ENCODE measurements at regions not wholly inside any gene's neighbourhood (a gene's known extent, or its start where the extent isn't known, plus 50 kb on each side); places are given as distances from the start of the nearest gene placed in this dataset.

DNA sequence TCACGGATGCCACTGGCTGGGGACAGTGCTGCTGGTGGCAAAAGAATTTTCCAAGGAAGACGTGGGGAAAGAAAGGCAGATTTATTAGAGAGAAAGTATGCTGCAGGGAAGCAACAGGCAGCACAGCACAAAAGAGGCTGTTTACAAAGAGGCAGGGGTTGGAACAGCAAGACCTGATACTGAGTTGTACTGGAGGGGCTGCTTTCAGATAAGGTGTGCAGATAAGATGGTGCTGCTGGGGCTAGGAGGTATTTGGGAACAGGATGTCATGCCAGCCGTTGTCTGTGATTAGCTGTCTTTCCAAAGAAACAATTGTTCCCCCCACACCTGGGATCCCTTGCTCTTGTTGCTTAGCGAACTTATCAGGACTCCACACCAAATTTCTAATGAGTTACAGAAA, 2023.3 kb upstream of the PCDH20 start:
- H3K4me3 ChIP-seq: no peak overlapping the region
- FAIRE-seq: no peak
- DNase-seq: no peak
- no peaks in the 10 kb centered on the region for H3K9me3 ChIP-seq
- no peaks in the 10 kb centered on the region for H3K36me3 ChIP-seq
- WGBS, 2 donors: 17 to 23% methylated on average over 4 of the region's 4 CpGs
- no peak for ATAC-seq
- intact Hi-C loops (cut with DNase I): no loop called here
- no peaks in the 10 kb centered on the region for H3K27me3 ChIP-seq
- TF ChIP-seq, protein P1, sequence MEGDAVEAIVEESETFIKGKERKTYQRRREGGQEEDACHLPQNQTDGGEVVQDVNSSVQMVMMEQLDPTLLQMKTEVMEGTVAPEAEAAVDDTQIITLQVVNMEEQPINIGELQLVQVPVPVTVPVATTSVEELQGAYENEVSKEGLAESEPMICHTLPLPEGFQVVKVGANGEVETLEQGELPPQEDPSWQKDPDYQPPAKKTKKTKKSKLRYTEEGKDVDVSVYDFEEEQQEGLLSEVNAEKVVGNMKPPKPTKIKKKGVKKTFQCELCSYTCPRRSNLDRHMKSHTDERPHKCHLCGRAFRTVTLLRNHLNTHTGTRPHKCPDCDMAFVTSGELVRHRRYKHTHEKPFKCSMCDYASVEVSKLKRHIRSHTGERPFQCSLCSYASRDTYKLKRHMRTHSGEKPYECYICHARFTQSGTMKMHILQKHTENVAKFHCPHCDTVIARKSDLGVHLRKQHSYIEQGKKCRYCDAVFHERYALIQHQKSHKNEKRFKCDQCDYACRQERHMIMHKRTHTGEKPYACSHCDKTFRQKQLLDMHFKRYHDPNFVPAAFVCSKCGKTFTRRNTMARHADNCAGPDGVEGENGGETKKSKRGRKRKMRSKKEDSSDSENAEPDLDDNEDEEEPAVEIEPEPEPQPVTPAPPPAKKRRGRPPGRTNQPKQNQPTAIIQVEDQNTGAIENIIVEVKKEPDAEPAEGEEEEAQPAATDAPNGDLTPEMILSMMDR (IDR thresholded peaks at IDR 0.05): no peak
- no peaks in the 10 kb centered on the region for H3K4me1 ChIP-seq
- no peak overlapping the region for H3K27ac ChIP-seq

DNA sequence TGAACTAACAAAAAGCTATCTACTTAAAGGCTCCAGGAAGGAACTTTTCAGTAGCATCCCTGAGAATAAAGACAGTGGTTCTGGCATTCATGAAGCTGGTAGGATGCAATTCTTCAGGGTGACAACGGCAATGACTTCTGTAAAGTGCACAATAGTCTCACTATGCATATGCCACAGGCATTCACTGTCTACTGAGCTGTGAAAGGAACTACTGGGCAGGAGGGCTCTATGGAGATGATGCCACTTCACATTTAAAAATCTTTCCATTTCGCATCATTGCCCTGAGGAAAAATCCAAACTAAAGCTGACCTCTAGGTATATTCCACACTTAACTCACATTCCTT, 2020.6 kb upstream of the PCDH20 start:
- Histone ChIP-seq H3K36me3 (no peaks in the 10 kb centered on the region), H3K27ac (no peak overlapping the region), H3K4me3 (no peak overlapping the region), H3K27me3 (no peaks in the 10 kb centered on the region), H3K4me1 (no peaks in the 10 kb centered on the region), H3K9me3 (no peaks in the 10 kb centered on the region)
- 71 to 84% methylated on average over 2 of the region's 2 CpGs for WGBS, 2 donors
- ATAC-seq (no peak), DNase-seq (no peak), FAIRE-seq (no peak)
- TF ChIP-seq, protein P1 (IDR thresholded peaks at IDR 0.05): no peak
- intact Hi-C loops (cut with DNase I): no loop called here

DNA sequence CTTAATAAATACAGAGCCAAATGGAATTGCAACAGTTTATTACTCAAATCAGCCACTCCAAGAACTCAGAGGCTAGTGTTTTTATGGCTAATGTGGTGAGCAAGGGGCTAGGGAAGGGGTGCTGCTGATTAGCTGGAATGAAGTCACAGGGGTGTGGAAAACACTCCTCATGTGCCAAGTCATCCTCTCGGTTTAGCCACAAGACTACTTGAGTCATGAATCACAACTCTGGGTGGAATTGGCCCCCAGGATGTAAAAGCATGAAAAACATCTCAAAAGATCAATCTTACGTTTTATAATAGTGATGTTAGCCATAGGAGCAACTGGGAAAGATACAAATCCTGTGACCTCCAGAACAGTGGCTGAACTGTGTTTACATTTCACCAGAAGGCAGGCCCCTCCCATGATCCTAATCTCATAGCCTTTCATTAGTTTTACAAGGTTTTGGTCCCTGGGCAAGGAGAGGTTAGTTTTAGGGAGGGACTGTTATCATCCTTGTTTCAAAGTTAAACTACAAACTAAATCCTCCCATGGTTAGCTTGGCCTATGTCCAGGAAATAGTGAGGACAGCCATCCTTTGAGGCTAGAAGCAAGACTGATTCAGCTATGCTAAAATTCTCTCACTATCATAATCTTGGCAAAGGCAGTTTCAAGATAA, 2020.1 kb upstream of the PCDH20 start:
- no peak for DNase-seq
- ATAC-seq: peak in 2 of 4 donors; percentile 14 to 46
- Histone ChIP-seq H3K9me3 (no peaks in the 10 kb centered on the region), H3K4me1 (no peaks in the 10 kb centered on the region), H3K27me3 (no peaks in the 10 kb centered on the region), H3K4me3 (no peak overlapping the region), H3K27ac (no peak overlapping the region), H3K36me3 (no peaks in the 10 kb centered on the region)
- WGBS, 2 donors: 52 to 62% methylated on average over 2 of the region's 2 CpGs
- intact Hi-C loops (cut with DNase I): no loop called here
- TF ChIP-seq, protein P1 (IDR thresholded peaks at IDR 0.05): no peak
- no peak for FAIRE-seq

DNA sequence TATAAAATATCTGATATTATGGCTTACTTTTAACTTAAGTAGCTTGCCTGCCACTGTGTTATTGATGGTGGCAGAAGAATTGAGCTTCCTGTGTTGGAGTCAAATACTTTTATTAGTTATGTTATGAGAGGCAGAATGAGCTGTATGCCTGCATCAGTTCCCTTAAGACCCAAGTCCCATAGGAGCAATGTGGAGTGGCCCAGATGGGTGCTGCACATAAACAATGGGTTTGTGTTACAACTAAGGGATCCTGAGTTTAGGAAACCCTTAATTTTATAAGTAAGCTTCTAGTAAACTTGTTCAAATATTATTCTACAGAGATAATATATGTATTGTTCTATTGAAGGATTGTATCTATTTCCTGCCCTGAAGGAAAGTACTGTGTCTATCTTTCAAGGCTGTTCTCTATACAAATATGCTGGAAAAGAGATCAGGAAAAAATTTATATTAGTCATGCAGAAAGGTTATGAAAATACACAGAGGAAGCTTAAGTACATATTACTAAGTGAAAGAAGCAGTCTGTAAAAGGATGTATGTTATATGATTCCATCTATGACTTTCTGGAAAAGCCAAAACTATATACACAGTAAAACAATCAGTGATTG, 2018.0 kb upstream of the PCDH20 start:
- TF ChIP-seq, protein P1 (IDR thresholded peaks at IDR 0.05): no peak
- no peak for ATAC-seq
- Histone ChIP-seq H3K9me3 (no peaks in the 10 kb centered on the region), H3K27ac (no peak overlapping the region), H3K27me3 (no peaks in the 10 kb centered on the region), H3K4me1 (no peaks in the 10 kb centered on the region), H3K36me3 (no peaks in the 10 kb centered on the region), H3K4me3 (no peak overlapping the region)
- no peak for DNase-seq
- FAIRE-seq: no peak
- intact Hi-C loops (cut with DNase I): no loop called here

DNA sequence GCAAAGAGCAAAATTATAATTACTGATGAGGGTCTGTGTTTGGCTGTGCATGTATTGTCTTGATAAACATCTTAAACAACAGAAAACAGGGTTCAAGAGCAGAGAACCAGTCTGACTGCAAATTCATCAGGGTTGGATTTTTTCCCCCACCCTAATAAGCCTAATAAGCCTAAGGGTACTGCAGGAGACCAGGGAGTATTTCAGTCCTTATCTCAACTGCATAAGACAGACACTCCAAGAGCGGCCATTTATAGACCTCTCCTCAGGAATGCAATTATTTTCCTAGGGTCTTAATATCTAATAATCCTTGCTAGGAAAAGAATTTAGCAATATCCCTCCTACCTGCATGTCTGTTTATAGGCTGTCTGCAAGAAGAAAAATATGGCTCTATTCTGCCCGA, 2011.5 kb upstream of the PCDH20 start:
- ATAC-seq: no peak
- Histone ChIP-seq H3K4me3 (no peak overlapping the region), H3K9me3 (no peaks in the 10 kb centered on the region), H3K27me3 (no peaks in the 10 kb centered on the region), H3K36me3 (no peaks in the 10 kb centered on the region), H3K27ac (no peak overlapping the region), H3K4me1 (no peaks in the 10 kb centered on the region)
- FAIRE-seq: no peak
- intact Hi-C loops (cut with DNase I): no loop called here
- TF ChIP-seq, protein P1 (IDR thresholded peaks at IDR 0.05): no peak
- DNase-seq: no peak
- 86 to 88% methylated on average over 2 of the region's 2 CpGs for WGBS, 2 donors

Measured in pancreas (tissue), 10 donors.